Glutamatergic neuron (in vitro differentiated cells): ENCODE measurements at regions not wholly inside any gene's neighbourhood (a gene's known extent, or its start where the extent isn't known, plus 50 kb on each side); places are given as distances from the start of the nearest gene placed in this dataset.

ENCODE experiments used
- DNase-seq: peaks from one replicate; pipeline ENCODE4 v3.0.0; 2022
- H3K27ac Mint-ChIP-seq: one replicate; pipeline ENCODE4 v1.8.0; 2020; ENCODE audit warnings: mild to moderate bottlenecking, mixed read lengths, inconsistent platforms; ENCODE audit not compliant: unreplicated experiment
- H3K27me3 Mint-ChIP-seq: one replicate; pipeline ENCODE4 v1.8.0; 2020; ENCODE audit warnings: mild to moderate bottlenecking, moderate library complexity, mixed read lengths, inconsistent platforms; ENCODE audit not compliant: unreplicated experiment
- H3K36me3 Mint-ChIP-seq: one replicate; pipeline ENCODE4 v1.8.0; 2020; ENCODE audit warnings: mild to moderate bottlenecking, mixed read lengths, inconsistent platforms; ENCODE audit not compliant: unreplicated experiment
- H3K4me1 Mint-ChIP-seq: one replicate; pipeline ENCODE4 v1.8.0; 2020; ENCODE audit warnings: mild to moderate bottlenecking, low read depth, mixed read lengths, inconsistent platforms; ENCODE audit not compliant: unreplicated experiment
- H3K4me3 Mint-ChIP-seq: one replicate; pipeline ENCODE4 v1.8.0; 2020; ENCODE audit warnings: mild to moderate bottlenecking, mixed read lengths, inconsistent platforms; ENCODE audit not compliant: unreplicated experiment
- H3K9me3 Mint-ChIP-seq: one replicate; pipeline ENCODE4 v1.8.0; 2020; ENCODE audit warnings: mild to moderate bottlenecking, moderate library complexity, mixed read lengths, inconsistent platforms; ENCODE audit not compliant: unreplicated experiment
- CTCF ChIP-seq: fragments of 200-600 bp; sonication (generic); IDR thresholded peaks from one replicate; pipeline ENCODE4 v1.5.0; 2021; ENCODE audit not compliant: partially characterized antibody, unreplicated experiment

DNA sequence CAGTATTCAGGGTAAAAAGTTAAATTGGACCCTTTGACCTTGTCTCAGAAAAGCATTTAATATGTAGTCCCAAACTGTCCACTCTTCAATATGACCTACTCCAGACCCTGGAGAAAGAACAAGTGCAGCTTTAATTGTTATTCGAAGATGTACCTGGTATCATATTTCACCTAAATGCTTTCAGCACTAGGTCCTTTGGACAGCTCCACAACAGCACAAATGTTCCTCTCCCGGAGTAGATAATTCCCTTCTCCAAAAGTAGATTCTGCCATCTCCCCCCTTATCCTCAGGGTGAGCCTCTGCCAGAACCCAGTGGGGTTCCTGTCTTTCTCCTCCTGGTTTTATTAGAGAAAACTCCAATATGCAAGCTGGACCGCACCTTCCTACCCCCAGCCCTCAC is 104.5 kb upstream of the AJAP1 start:
- Mint-ChIP-seq H3K4me3 (no peak overlapping the region), H3K27ac (no peak overlapping the region), H3K9me3 (peaks cover 17% of the 10 kb centered on the region), H3K27me3 (no peaks in the 10 kb centered on the region), H3K4me1 (no peaks in the 10 kb centered on the region), H3K36me3 (peaks cover 11% of the 10 kb centered on the region)
- no peak for TF ChIP-seq CTCF
- no peak for DNase-seq

DNA sequence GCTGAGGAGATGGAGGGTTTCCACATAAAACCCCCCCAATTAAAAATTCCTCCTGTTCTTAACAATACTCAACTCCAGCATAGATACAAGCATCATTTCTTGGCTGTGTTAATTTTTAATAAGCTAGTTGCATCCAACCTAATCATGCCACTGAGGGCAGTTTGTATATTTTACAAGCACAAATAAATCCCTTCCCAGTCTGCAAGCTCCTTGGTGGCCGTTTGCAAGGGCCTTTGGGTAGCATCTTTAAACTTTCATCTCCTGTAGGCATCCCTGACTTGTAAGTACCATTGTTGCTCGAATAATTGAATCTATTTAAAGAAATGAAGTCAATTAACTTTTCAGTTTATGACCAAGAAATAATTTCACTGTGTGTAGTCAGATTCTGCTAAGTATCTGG is 103.5 kb upstream of the AJAP1 start:
- H3K36me3 Mint-ChIP-seq, result peaks cover 17% of the 10 kb centered on the region

GRCh38 chr1:4551706-4552105 is 102.7 kb upstream of the AJAP1 start:
- no peak for TF ChIP-seq CTCF
- Mint-ChIP-seq H3K27me3 (no peaks in the 10 kb centered on the region), H3K27ac (no peak overlapping the region), H3K4me1 (no peaks in the 10 kb centered on the region), H3K4me3 (no peak overlapping the region), H3K36me3 (peaks cover 21% of the 10 kb centered on the region), H3K9me3 (peaks cover 14% of the 10 kb centered on the region)
- no peak for DNase-seq

More for the DNA sequence above, 103.5 kb upstream of the AJAP1 start:
- Mint-ChIP-seq H3K4me1 (no peaks in the 10 kb centered on the region), H3K9me3 (peaks cover 15% of the 10 kb centered on the region), H3K27ac (no peak overlapping the region), H3K4me3 (no peak overlapping the region), H3K27me3 (no peaks in the 10 kb centered on the region)
- DNase-seq, result no peak
- TF ChIP-seq CTCF, result no peak

GRCh38 chr1:4553761-4554160 is 100.6 kb upstream of the AJAP1 start:
- Mint-ChIP-seq H3K4me1 (no peaks in the 10 kb centered on the region), H3K9me3 (peaks cover 14% of the 10 kb centered on the region), H3K36me3 (peaks cover 21% of the 10 kb centered on the region), H3K27me3 (no peaks in the 10 kb centered on the region), H3K4me3 (no peak overlapping the region), H3K27ac (no peak overlapping the region)
- DNase-seq, result no peak
- TF ChIP-seq CTCF, result no peak

- no peak overlapping the region for H3K4me3 Mint-ChIP-seq
- peaks cover under 1% of the 10 kb centered on the region for H3K27me3 Mint-ChIP-seq
- no peak overlapping the region for H3K27ac Mint-ChIP-seq
- DNase-seq, result no peak
- no peaks in the 10 kb centered on the region for H3K4me1 Mint-ChIP-seq
- no peak for TF ChIP-seq CTCF
- H3K9me3 Mint-ChIP-seq, result peaks cover 14% of the 10 kb centered on the region
- H3K36me3 Mint-ChIP-seq, result peaks cover 21% of the 10 kb centered on the region
Measured at GRCh38 chr1:4554271-4554865, 100.0 kb upstream of the AJAP1 start.
